Left cardiac atrium (tissue), 4 donors: ENCODE measurements at regions not wholly inside any gene's neighbourhood (a gene's known extent, or its start where the extent isn't known, plus 50 kb on each side); places are given as distances from the start of the nearest gene placed in this dataset.

Source experiments
- ATAC-seq, 2 donors: fragments of 200-7000 bp; cut with Tn5 transposase; one replicate each; pipeline ENCODE4 v1.9.1; 2020; ENCODE audit warnings: mild to moderate bottlenecking in 2 of 2, moderate library complexity in 2 of 2
- DNase-seq: peaks from one replicate; pipeline ENCODE4 v3.0.0-alpha.2; 2020
- intact Hi-C, 2 donors: fragments of 100-400 bp; cut with DNase I; formaldehyde crosslinking; loops; one replicate each; pipeline versions ENCODE4 v1.14.1 to v1.15.1; 2022 to 2023
- donor health status: DM: no; HTN: yes; CAD: no.
- donor health status: DM: no; HTN: yes; CAD: no; lungs with severe emphysema.
- donor health status: DM: yes; HTN: yes; CAD: no.
- donor health status: Dilated cardiomyopathy.

DNA sequence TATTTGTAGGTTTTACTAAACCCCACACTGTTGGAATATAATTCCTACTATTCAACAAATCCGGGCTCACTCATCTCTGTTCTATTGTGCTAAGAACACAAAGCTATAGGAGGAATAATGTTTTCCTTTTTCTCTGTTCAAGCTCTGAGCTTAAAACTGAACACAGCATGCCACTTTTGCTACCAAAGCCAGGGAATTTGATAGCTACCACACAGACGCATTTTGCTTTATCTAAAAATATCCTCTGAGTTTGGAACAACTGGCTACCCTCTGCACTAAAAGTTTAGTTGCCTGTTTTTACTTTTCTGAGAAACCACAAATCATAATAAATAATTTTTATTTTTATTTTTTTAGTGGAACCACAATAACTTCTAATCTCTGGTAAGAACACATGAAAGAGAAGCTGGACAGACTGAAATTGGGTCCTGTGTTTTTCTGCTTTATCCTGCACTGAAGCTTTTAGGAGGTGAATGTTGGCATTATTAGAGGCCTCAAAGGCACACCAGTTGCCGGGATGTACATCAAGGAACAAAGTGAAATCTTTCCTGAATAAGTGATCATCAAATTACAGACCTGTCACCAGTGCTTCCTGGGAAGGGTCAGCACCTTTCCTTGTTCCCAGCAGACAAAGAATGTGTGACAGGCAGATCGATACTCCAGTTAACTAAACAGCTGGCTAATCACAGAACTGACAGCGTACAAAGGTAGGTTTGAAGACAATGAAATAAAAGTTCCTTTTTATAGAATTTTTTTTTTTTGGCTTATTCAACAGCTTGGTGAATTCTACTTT is 523.2 kb upstream of the TENM4 start:
- ATAC-seq: no peak
- no peak for DNase-seq
- intact Hi-C loops: no loop called here

- DNase-seq (no peak), ATAC-seq (no peak)
- intact Hi-C loops: no loop called here
These were observed 519.6 kb upstream of the TENM4 start for GRCh38 chr11:79960461-79960860.

DNA sequence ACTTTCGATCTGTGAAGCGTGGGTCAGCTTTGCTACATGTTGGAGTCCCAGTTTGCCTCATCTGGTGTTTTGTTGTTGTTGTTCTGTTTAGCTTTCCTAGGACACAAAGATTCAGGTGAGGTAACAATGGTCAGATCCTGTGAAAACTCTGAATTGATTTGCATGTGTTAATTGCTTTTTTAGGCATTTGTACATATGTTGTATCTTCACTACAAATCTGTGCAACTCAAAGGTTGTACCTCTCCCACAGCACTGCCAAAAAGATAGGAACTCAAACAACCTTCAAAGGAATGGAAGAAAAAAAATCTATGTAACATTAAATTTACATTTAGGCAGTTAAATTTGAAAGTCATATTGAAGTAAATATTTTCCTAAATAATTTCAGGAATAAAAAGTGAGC is 518.5 kb upstream of the TENM4 start:
- ATAC-seq: no peak
- DNase-seq: no peak
- intact Hi-C loops: no loop called here

- intact Hi-C loops: no loop called here
- ATAC-seq (no peak), DNase-seq (no peak)
These were observed 516.9 kb upstream of the TENM4 start for GRCh38 chr11:79957702-79958101.

DNA sequence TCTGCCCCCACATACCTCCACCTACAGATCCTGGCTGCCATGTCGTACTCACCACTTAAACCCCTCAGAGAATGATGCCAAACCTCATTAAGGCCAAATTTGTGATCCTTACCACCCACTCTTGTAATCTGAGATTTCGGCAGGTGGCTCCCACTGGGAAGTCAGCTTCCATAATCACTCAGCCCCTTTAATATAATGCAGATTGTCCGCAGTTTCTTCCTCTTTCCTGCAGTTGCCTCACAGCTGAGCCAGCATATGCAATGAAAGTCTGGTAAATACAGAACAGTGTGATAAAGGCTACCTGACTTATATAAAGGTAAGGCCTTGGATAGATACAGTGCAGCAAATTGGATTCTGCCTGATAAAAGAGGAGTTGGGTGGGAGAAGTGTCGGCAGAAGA is 515.2 kb upstream of the TENM4 start:
- DNase-seq (no peak), ATAC-seq (no peak)
- intact Hi-C loops: no loop called here

- intact Hi-C loops: no loop called here
- ATAC-seq (no peak), DNase-seq (no peak)
These were observed 512.8 kb upstream of the TENM4 start for GRCh38 chr11:79953629-79954028.

GRCh38 chr11:79950741-79951140 is 509.9 kb upstream of the TENM4 start:
- ATAC-seq: no peak
- intact Hi-C loops: no loop called here
- no peak for DNase-seq

DNA sequence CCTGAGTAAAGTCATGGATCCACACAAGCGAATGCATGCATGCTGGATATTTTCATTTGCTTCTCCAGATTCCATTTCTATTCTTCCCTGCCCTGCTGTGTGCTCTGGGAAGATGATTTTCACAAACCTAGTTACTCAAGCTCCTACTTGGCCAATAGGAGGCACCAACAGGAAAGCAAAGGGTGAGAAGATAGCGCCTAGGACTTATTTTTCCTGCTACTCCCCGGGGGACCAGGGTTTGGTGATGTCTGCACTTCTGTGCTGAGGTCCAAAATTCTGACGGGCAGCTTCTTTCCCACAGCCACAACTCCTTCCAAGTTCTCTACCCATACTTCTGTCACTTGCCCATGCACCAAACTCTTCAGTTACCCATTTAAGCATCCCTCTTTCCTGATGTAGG is 509.3 kb upstream of the TENM4 start:
- ATAC-seq (no peak), DNase-seq (no peak)
- intact Hi-C loops: no loop called here

DNA sequence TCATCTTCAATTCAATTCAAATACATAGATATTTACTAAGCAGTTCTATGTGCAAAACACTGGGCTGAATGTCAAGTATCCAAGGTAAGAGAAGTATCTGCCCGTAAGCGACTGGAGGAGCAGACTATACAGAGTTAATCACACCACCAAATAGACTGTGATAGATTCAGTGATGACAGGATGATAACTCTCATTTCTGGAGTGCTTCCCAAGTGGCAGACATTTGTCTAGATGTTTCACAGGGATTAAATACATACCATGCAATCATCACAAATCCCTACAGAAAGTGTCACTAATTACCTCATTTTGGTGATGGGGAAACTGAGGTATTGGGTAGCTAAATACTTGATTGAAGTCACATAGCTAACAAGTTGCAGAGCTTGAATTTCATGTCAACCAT is 508.7 kb upstream of the TENM4 start:
- DNase-seq (no peak), ATAC-seq (no peak)
- intact Hi-C loops: no loop called here

DNA sequence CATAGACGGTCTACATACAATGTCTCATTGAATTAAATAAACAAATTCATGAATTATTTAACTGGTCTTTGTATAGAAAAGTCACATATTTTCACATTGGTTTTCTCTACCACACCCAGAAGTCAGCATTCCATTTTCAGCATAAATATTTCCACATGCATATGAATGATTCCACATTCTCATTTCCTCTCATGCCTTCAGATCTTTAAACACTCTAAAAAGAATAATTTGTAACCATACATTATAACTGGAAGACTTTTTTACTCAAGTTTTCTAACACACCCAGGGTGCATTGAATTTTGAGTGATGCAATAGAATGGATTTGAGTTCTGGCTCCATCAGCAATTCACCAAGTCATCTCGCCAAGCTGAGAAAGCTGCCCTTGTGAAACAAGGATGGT is 501.8 kb upstream of the TENM4 start:
- intact Hi-C loops: no loop called here
- no peak for DNase-seq
- ATAC-seq: no peak

GRCh38 chr11:79942090-79942489 is 501.3 kb upstream of the TENM4 start:
- DNase-seq (no peak), ATAC-seq (no peak)
- intact Hi-C loops: no loop called here

DNA sequence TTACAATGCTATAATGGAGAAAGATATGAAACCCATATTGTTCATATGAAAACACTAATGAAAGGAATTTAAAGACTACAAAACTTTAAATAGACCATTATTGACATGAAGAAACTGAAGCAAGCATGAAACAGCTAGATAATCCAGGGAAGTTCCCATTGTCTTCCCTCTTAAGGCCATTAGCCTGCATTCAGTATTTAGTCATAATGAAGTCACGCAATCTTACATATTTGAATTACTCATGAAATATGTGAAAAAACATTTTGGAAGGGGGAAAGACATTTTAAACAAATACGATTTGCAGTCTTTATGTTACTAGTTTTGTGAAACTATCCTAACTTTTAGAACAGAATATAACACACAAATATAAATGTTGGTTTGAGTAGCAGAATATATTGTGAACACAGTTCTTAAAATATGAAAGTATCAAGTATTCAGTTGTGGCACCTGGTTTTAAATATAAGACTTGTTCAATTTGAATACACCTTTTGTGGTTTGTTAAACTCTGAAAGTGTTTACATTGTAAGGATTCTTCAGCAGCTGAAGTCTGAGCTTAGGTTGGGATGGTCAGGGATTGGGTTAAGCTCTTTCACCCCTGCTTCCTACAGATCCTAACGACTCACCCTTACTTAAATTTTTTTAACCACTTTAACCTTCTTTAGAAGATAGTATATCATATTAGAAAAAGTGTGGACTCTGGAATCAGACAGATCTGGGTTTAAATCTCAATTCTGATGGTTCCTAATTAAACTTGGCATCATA is 500.3 kb upstream of the TENM4 start:
- intact Hi-C loops: no loop called here
- no peak for DNase-seq

DNA sequence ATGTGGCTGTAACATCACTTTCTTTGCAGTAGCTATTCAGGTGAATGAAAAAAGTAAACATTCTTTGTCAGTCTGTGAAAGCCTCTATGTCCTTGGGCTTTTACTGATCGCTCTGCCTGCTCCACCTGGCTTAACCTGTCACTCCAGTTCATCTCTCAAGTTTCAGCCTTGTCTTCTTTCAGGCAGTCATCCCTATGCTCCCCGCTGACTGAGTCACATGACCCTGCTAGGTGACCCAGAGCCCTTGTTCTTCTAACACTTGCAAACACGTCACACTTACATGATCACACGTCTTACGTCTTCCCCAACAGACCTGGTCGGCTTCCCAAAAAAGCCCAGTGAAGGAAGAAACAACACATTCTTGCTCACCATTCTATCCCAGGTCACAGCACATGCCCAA is 499.3 kb upstream of the TENM4 start:
- ATAC-seq: no peak
- DNase-seq: no peak
- intact Hi-C loops: no loop called here

More for the DNA sequence above, 500.3 kb upstream of the TENM4 start:
- ATAC-seq: no peak

- no peak for DNase-seq
- intact Hi-C loops: no loop called here
- no peak for ATAC-seq
These were observed 498.3 kb upstream of the TENM4 start for GRCh38 chr11:79939111-79939510.

DNA sequence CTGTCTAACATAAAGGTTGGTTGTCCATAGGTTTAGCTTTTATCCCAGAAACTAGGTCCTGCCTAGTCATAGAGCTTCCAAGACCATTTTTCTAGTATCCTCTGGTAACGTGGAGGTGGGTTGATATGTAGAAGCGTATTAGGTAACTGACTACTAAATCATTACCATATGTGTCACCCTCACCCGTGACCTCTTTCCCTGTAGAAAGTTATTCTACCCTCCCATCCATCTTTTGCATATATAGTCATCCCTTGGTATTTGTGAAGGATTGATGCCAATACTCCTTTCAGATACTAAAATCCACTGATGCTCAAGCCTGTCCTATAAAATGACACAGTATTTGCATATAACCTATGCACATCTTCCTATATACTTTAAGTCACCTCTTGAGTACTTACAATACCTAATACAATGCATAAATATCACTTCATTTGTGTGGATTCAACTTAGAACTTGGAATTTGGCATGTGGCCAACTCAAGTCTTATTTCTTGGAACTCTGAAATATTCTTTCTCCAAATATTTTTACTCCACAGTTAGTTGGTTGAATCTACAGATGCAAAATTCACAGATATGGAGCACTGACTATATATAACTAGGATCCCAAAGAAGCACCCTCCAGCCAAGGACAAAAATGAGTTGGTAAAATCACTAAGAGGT is 497.0 kb upstream of the TENM4 start:
- DNase-seq (no peak), ATAC-seq (no peak)
- intact Hi-C loops: no loop called here

GRCh38 chr11:79932612-79933011 is 491.8 kb upstream of the TENM4 start:
- intact Hi-C loops: no loop called here
- DNase-seq: no peak
- ATAC-seq: no peak

- ATAC-seq (no peak), DNase-seq (no peak)
- intact Hi-C loops: no loop called here
These were observed 490.9 kb upstream of the TENM4 start for GRCh38 chr11:79931692-79932091.

DNA sequence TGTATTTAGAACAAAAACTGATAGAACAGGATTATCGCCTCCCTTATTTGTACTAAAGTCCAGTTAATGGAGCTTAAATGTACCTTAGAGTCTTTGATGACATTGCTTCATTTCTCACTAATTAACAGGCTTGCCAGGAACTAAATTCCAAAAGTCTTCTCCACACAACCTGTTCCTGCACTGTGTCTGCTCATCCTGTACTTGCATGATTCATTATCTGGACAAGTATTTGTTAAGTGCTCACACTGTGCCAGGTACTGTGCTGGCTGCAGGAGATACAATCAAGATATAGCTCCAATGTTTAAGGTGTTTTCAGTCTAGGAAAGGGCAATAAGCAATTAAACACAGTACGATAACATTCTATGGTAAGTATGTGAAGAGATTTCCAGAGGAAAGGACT is 485.9 kb upstream of the TENM4 start:
- no peak for ATAC-seq
- intact Hi-C loops: no loop called here
- no peak for DNase-seq

GRCh38 chr11:79925570-79925969 is 484.7 kb upstream of the TENM4 start:
- no peak for DNase-seq
- ATAC-seq: no peak
- intact Hi-C loops: no loop called here

GRCh38 chr11:79922641-79923040 is 481.8 kb upstream of the TENM4 start:
- ATAC-seq: no peak
- intact Hi-C loops: no loop called here
- no peak for DNase-seq

DNA sequence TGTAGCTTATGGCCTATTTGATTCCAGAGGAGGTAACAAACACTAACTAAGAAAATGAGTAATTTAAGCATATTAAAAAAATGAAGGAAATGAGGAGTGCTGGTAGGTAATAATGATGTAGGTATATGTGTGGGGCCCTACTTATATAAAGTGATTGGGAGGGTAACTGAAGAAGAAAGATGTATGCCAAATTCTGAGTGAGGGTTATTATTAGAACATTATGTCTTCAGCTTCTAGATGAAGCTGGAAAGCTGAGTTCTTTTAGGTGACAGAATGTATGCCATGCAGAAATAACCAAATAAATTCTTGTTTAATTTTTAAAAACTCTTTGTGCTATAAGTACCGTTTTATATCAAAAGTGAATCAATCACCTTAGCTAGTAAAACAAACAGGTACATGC is 479.6 kb upstream of the TENM4 start:
- ATAC-seq (no peak), DNase-seq (no peak)
- intact Hi-C loops: no loop called here
